Lower leg skin (tissue), 3 donors: ENCODE measurements at regions not wholly inside any gene's neighbourhood (a gene's known extent, or its start where the extent isn't known, plus 50 kb on each side); places are given as distances from the start of the nearest gene placed in this dataset.

ENCODE experiments used
- POLR2A ChIP-seq, 2 donors: fragments of 450-650 bp; IDR thresholded peaks; one replicate each; pipeline ENCODE4 v1.6.1; 2016 to 2017; ENCODE audit warnings: antibody characterized with exemption in 2 of 2, mild to moderate bottlenecking in 1 of 2, moderate library complexity in 1 of 2
- TF ChIP-seq, protein P1 (sequence below), 3 donors: fragments of 450-650 bp; IDR thresholded peaks; one replicate each; pipeline ENCODE4 v1.5.1; 2016; ENCODE audit warnings: antibody characterized with exemption in 3 of 3, mild to moderate bottlenecking in 3 of 3, moderate library complexity in 2 of 3

DNA sequence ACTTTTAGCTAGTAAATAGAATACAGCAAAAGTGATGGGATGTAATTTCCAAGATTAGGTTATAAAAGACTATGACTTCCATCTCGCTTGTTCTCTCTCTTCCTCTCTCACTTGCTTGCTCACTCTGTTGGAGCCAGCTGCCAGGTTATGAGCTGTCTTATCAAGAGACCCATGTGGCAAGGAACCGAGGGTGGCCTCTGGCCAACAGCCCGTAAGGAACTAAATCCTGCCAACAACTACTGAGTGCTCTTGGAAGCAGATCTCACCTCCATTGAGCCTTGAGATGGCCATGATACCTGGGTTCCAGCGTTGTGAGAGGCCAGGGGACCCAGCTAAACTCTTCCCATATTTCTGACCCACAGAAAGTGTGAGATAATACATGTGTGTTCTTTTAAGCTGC, 636.1 kb downstream of the ACTL7B start:
- TF ChIP-seq, protein P1, sequence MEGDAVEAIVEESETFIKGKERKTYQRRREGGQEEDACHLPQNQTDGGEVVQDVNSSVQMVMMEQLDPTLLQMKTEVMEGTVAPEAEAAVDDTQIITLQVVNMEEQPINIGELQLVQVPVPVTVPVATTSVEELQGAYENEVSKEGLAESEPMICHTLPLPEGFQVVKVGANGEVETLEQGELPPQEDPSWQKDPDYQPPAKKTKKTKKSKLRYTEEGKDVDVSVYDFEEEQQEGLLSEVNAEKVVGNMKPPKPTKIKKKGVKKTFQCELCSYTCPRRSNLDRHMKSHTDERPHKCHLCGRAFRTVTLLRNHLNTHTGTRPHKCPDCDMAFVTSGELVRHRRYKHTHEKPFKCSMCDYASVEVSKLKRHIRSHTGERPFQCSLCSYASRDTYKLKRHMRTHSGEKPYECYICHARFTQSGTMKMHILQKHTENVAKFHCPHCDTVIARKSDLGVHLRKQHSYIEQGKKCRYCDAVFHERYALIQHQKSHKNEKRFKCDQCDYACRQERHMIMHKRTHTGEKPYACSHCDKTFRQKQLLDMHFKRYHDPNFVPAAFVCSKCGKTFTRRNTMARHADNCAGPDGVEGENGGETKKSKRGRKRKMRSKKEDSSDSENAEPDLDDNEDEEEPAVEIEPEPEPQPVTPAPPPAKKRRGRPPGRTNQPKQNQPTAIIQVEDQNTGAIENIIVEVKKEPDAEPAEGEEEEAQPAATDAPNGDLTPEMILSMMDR (IDR thresholded peaks at IDR 0.05), result no peak
- TF ChIP-seq POLR2A (IDR thresholded peaks at IDR 0.05), result no peak
